ENCODE measurements at regions not wholly inside any gene's neighbourhood (a gene's known extent, or its start where the extent isn't known, plus 50 kb on each side); places are given as distances from the start of the nearest gene placed in this dataset.

DNA sequence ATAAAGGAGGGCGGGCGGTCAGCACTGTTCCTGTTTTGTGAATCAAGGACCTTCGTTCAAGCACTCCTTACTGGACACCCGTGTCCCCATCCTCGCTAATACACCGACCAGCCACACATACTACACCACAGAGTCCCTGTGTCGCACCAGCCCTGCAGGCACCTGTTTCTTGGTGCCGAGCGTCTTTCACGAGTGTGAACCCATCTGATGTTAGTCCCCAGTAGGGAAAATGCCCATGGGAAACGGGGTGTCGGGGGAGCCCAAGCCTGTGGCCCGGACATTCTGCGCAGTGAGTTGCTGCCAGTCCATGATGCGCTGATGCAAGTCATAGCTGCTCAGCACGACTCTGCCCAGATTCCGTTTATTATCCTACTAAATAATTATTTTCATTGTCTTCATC lies 74.7 kb downstream of the TTLL2 start:
- TF ChIP-seq ZFP30 (CRISPR knock-in tag; IDR thresholded peaks at IDR 0.05), result no peak
- TF ChIP-seq ZNF70 (CRISPR knock-in tag; IDR thresholded peaks at IDR 0.05), result no peak
- TF ChIP-seq SNAI2 (CRISPR knock-in tag; IDR thresholded peaks at IDR 0.05), result no peak
- TF ChIP-seq RARB (CRISPR knock-in tag; IDR thresholded peaks at IDR 0.05), result no peak
- TF ChIP-seq, protein P1, sequence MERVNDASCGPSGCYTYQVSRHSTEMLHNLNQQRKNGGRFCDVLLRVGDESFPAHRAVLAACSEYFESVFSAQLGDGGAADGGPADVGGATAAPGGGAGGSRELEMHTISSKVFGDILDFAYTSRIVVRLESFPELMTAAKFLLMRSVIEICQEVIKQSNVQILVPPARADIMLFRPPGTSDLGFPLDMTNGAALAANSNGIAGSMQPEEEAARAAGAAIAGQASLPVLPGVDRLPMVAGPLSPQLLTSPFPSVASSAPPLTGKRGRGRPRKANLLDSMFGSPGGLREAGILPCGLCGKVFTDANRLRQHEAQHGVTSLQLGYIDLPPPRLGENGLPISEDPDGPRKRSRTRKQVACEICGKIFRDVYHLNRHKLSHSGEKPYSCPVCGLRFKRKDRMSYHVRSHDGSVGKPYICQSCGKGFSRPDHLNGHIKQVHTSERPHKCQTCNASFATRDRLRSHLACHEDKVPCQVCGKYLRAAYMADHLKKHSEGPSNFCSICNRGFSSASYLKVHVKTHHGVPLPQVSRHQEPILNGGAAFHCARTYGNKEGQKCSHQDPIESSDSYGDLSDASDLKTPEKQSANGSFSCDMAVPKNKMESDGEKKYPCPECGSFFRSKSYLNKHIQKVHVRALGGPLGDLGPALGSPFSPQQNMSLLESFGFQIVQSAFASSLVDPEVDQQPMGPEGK (CRISPR knock-in tag; IDR thresholded peaks at IDR 0.05; ENCODE audit: borderline replicate concordance), result no peak
- TF ChIP-seq, protein P2, sequence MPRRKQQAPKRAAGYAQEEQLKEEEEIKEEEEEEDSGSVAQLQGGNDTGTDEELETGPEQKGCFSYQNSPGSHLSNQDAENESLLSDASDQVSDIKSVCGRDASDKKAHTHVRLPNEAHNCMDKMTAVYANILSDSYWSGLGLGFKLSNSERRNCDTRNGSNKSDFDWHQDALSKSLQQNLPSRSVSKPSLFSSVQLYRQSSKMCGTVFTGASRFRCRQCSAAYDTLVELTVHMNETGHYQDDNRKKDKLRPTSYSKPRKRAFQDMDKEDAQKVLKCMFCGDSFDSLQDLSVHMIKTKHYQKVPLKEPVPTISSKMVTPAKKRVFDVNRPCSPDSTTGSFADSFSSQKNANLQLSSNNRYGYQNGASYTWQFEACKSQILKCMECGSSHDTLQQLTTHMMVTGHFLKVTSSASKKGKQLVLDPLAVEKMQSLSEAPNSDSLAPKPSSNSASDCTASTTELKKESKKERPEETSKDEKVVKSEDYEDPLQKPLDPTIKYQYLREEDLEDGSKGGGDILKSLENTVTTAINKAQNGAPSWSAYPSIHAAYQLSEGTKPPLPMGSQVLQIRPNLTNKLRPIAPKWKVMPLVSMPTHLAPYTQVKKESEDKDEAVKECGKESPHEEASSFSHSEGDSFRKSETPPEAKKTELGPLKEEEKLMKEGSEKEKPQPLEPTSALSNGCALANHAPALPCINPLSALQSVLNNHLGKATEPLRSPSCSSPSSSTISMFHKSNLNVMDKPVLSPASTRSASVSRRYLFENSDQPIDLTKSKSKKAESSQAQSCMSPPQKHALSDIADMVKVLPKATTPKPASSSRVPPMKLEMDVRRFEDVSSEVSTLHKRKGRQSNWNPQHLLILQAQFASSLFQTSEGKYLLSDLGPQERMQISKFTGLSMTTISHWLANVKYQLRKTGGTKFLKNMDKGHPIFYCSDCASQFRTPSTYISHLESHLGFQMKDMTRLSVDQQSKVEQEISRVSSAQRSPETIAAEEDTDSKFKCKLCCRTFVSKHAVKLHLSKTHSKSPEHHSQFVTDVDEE (CRISPR knock-in tag; IDR thresholded peaks at IDR 0.05), result no peak
- TF ChIP-seq ZNF565 (CRISPR knock-in tag; conservative IDR thresholded peaks at IDR 0.05; ENCODE audit: low read depth), result no peak
- TF ChIP-seq CSRNP3 (CRISPR knock-in tag; IDR thresholded peaks at IDR 0.05), result no peak
- TF ChIP-seq CSDC2 (CRISPR knock-in tag; IDR thresholded peaks at IDR 0.05), result no peak
- no peak for TF ChIP-seq PPARA (CRISPR knock-in tag; IDR thresholded peaks at IDR 0.05; ENCODE audit: borderline replicate concordance)
- ATAC-seq, result no peak

DNA sequence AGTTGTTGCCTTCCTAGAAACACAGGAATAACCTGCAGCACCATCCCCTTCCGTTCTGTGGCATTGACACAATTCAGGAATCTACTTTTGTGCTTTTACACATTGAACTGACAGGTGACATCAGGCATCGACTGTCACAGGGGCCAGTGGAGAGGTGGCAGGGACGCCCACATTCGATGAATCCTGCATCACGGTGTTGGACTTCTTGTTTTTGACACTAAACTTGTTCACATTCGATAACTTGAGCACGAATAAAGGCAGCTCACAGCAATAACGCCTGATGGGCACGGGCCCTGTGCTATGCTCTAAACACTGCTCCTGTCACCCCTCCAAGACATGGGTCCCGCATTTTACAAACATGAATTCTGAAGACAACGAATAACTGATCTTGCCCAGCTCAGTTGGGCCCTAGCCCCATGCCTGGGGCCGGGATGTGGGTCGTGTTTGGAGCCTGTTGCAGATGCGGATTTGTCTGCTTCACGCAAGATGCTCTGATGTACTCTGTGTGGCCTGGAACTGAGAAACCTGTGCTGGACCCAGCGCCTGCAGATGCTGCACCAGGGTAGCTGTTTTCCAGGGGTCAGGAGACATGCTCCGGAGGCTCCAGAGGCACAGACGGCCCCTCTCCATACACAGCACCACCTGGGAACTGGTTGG lies 75.7 kb downstream of the TTLL2 start:
- ATAC-seq, result no peak
- no peak for TF ChIP-seq ZFP30 (CRISPR knock-in tag; IDR thresholded peaks at IDR 0.05)
- no peak for TF ChIP-seq OSR1 (CRISPR knock-in tag; IDR thresholded peaks at IDR 0.05)
- TF ChIP-seq, protein P3, sequence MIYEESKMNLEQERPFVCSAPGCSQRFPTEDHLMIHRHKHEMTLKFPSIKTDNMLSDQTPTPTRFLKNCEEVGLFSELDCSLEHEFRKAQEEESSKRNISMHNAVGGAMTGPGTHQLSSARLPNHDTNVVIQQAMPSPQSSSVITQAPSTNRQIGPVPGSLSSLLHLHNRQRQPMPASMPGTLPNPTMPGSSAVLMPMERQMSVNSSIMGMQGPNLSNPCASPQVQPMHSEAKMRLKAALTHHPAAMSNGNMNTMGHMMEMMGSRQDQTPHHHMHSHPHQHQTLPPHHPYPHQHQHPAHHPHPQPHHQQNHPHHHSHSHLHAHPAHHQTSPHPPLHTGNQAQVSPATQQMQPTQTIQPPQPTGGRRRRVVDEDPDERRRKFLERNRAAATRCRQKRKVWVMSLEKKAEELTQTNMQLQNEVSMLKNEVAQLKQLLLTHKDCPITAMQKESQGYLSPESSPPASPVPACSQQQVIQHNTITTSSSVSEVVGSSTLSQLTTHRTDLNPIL (CRISPR knock-in tag; IDR thresholded peaks at IDR 0.05; ENCODE audit: low read depth), result no peak
- TF ChIP-seq ZNF8 (CRISPR knock-in tag; IDR thresholded peaks at IDR 0.05), result no peak
- TF ChIP-seq, protein P2 (CRISPR knock-in tag; IDR thresholded peaks at IDR 0.05), result no peak
- no peak for TF ChIP-seq BACH2 (CRISPR knock-in tag; IDR thresholded peaks at IDR 0.05; ENCODE audit: borderline replicate concordance)
- TF ChIP-seq SNAI2 (CRISPR knock-in tag; IDR thresholded peaks at IDR 0.05), result no peak
- no peak for TF ChIP-seq ZNF565 (CRISPR knock-in tag; conservative IDR thresholded peaks at IDR 0.05; ENCODE audit: low read depth)

GRCh38 chr6:167401525-167402194 lies 76.8 kb downstream of the TTLL2 start:
- no peak for ATAC-seq
- TF ChIP-seq, protein P2 (CRISPR knock-in tag; IDR thresholded peaks at IDR 0.05), result no peak
- TF ChIP-seq, protein P3 (CRISPR knock-in tag; IDR thresholded peaks at IDR 0.05; ENCODE audit: low read depth), result no peak
- TF ChIP-seq RARB (CRISPR knock-in tag; IDR thresholded peaks at IDR 0.05) (no peak), TCF4 (CRISPR knock-in tag; IDR thresholded peaks at IDR 0.05; ENCODE audit: borderline replicate concordance) (no peak), BACH2 (CRISPR knock-in tag; IDR thresholded peaks at IDR 0.05; ENCODE audit: borderline replicate concordance) (no peak), ISL1 (CRISPR knock-in tag; IDR thresholded peaks at IDR 0.05) (no peak), ARNTL (CRISPR knock-in tag; IDR thresholded peaks at IDR 0.05; ENCODE audit: borderline replicate concordance, low read depth) (no peak), SNAI2 (CRISPR knock-in tag; IDR thresholded peaks at IDR 0.05) (no peak)
- TF ChIP-seq, protein P1 (CRISPR knock-in tag; IDR thresholded peaks at IDR 0.05; ENCODE audit: borderline replicate concordance), result no peak

Data from SK-N-SH treated with all-trans-retinoic acid at 6 μM for 48 hours (cell line).